SK-N-SH (cell line): ENCODE measurements at regions not wholly inside any gene's neighbourhood (a gene's known extent, or its start where the extent isn't known, plus 50 kb on each side); places are given as distances from the start of the nearest gene placed in this dataset.

ENCODE experiments used
- CTCF ChIA-PET: fragments of 300-600, 350-600 bp; formaldehyde crosslinking; extraction: SDS; loops from one replicate; lab custom pipeline; 2021; lab: Yijun Ruan, JAX
- POLR2A ChIA-PET: fragments of 350-600 bp; sonication (Branson Sonifier 250); formaldehyde crosslinking; extraction: SDS; loops from one replicate; lab custom pipeline; 2020; ENCODE audit warnings: antibody characterized with exemption, inconsistent platforms; lab: Yijun Ruan, JAX
- DNase-seq: peaks from one replicate; pipeline ENCODE4 v3.0.0; 2012
- H2AFZ ChIP-seq: fragments of 200-600 bp; sonication (generic); 2 replicates; pipeline ENCODE4 v1.8.1; 2016; ENCODE audit warnings: antibody characterized with exemption, mild to moderate bottlenecking, low read depth
- H3F3A ChIP-seq: fragments of 200-600 bp; sonication (generic); replicated peaks from 2 replicates; pipeline ENCODE3; 2016; ENCODE audit warnings: antibody characterized with exemption, mild to moderate bottlenecking; ENCODE audit not compliant: insufficient read depth
- H3K27ac ChIP-seq, 2 experiments: fragments of 200-500 bp in 1 of 2; fragments of 200-600 bp in 1 of 2; sonication (Bioruptor generic) in 1 of 2; sonication (generic), shearing (Covaris generic) in 1 of 2; 2 replicates each; pipeline versions ENCODE4 v1.5.1 to v1.6.1; 2014 to 2016; ENCODE audit warnings: low read depth in 2 of 2, inconsistent platforms in 1 of 2, low read length in 1 of 2, mild to moderate bottlenecking in 1 of 2, mixed read lengths in 1 of 2
- H3K27me3 ChIP-seq: fragments of 200-600 bp; sonication (generic), shearing (Covaris generic); 2 replicates; pipeline ENCODE4 v1.6.1; 2016; ENCODE audit warnings: mixed run types; ENCODE audit not compliant: insufficient read depth
- H3K36me3 ChIP-seq, 2 experiments: fragments of 200-500 bp in 1 of 2; fragments of 200-600 bp in 1 of 2; sonication (Bioruptor generic) in 1 of 2; sonication (generic) in 1 of 2; replicated peaks in 1 of 2; 2 replicates each; pipeline versions ENCODE3 to v1.5.1; 2014 to 2016; ENCODE audit warnings: low read length in 1 of 2, mild to moderate bottlenecking in 1 of 2; ENCODE audit not compliant: insufficient read depth in 2 of 2, control insufficient read depth in 1 of 2
- H3K4me1 ChIP-seq, 2 experiments: fragments of 200-500 bp in 1 of 2; fragments of 200-600 bp in 1 of 2; sonication (Bioruptor generic) in 1 of 2; sonication (generic), shearing (Covaris generic) in 1 of 2; 2 replicates each; pipeline versions ENCODE4 v1.5.1 to v1.6.1; 2014 to 2016; ENCODE audit warnings: low read depth in 1 of 2, low read length in 1 of 2, mixed run types in 1 of 2; ENCODE audit not compliant: insufficient read depth in 2 of 2, control insufficient read depth in 1 of 2
- H3K4me2 ChIP-seq: fragments of 200-600 bp; sonication (generic), shearing (Covaris generic); 2 replicates; pipeline ENCODE4 v1.6.1; 2017; ENCODE audit warnings: mixed run types
- H3K4me3 ChIP-seq, 2 experiments: fragments of 200-500 bp in 1 of 2; fragments of 200-600 bp in 1 of 2; sonication (Bioruptor generic) in 1 of 2; sonication (generic), shearing (Covaris generic) in 1 of 2; 2 replicates each; pipeline versions ENCODE4 v1.5.1 to v1.8.1; 2014 to 2016; ENCODE audit warnings: low read depth in 2 of 2, inconsistent platforms in 1 of 2, low read length in 1 of 2, mild to moderate bottlenecking in 1 of 2, mixed read lengths in 1 of 2, moderate library complexity in 1 of 2
- H3K79me2 ChIP-seq: fragments of 200-600 bp; sonication (generic); 2 replicates; pipeline ENCODE4 v1.8.1; 2017; ENCODE audit warnings: mild to moderate bottlenecking; ENCODE audit not compliant: insufficient read depth
- H3K9ac ChIP-seq: fragments of 200-600 bp; sonication (generic); 2 replicates; pipeline ENCODE4 v1.6.1; 2017; ENCODE audit warnings: mixed run types
- H3K9me2 ChIP-seq: fragments of 200-600 bp; sonication (generic); 2 replicates; pipeline ENCODE4 v1.6.1; 2017; ENCODE audit warnings: mixed run types
- H3K9me3 ChIP-seq: fragments of 200-600 bp; sonication (generic); 2 replicates; pipeline ENCODE4 v1.6.1; 2017; ENCODE audit warnings: mixed run types, mild to moderate bottlenecking, moderate library complexity
- H4K20me1 ChIP-seq: fragments of 200-600 bp; sonication (generic); 2 replicates; pipeline ENCODE4 v1.6.1; 2017; ENCODE audit warnings: mild to moderate bottlenecking, mixed run types; ENCODE audit not compliant: insufficient read depth
- ELF1 ChIP-seq: IDR thresholded peaks from 2 replicates; pipeline ENCODE4 v1.4.0; 2012
- EP300 ChIP-seq, 2 experiments: IDR thresholded peaks; 2 replicates each; pipeline versions ENCODE4 v1.4.0 to v1.6.1; 2012; ENCODE audit warnings: borderline replicate concordance in 1 of 2, low read depth in 1 of 2, low read length in 1 of 2
- MAX ChIP-seq: IDR thresholded peaks from 2 replicates; pipeline ENCODE4 v1.4.0; 2012; ENCODE audit warnings: low read depth
- MXI1 ChIP-seq: IDR thresholded peaks from 2 replicates; pipeline ENCODE4 v1.6.1; 2012; ENCODE audit warnings: mild to moderate bottlenecking, low read depth, low read length, improper control_type of control experiment
- NRF1 ChIP-seq: IDR thresholded peaks from 2 replicates; pipeline ENCODE4 v1.6.1; 2012; ENCODE audit warnings: low read depth, mild to moderate bottlenecking, low read length
- PBX3 ChIP-seq: IDR thresholded peaks from 2 replicates; pipeline ENCODE4; 2012
- POLR2AphosphoS5 ChIP-seq: IDR thresholded peaks from 2 replicates; pipeline ENCODE4 v1.6.1; 2012; ENCODE audit warnings: low read depth, low read length
- RAD21 ChIP-seq: IDR thresholded peaks from 2 replicates; pipeline ENCODE4 v1.6.1; 2012; ENCODE audit warnings: mild to moderate bottlenecking, low read length
- RCOR1 ChIP-seq: fragments of 150-350 bp; IDR thresholded peaks from 2 replicates; pipeline ENCODE4 v1.6.1; 2017; ENCODE audit warnings: antibody characterized with exemption, low read length
- RFX5 ChIP-seq: IDR thresholded peaks from 2 replicates; pipeline ENCODE4 v1.6.1; 2012; ENCODE audit warnings: mild to moderate bottlenecking, improper control_type of control experiment, low read length
- SIN3A ChIP-seq: IDR thresholded peaks from 2 replicates; pipeline ENCODE4 v1.6.1; 2012; ENCODE audit warnings: low read depth, mild to moderate bottlenecking, low read length, moderate library complexity, borderline replicate concordance
- SMC3 ChIP-seq: IDR thresholded peaks from 2 replicates; pipeline ENCODE4 v1.6.1; 2012; ENCODE audit warnings: low read depth, low read length, improper control_type of control experiment
- TCF12 ChIP-seq: IDR thresholded peaks from 2 replicates; pipeline ENCODE4 v1.4.0; 2012
- TEAD4 ChIP-seq: IDR thresholded peaks from 2 replicates; pipeline ENCODE4 v1.4.0; 2012; ENCODE audit warnings: mild to moderate bottlenecking, borderline replicate concordance; ENCODE audit not compliant: insufficient read depth
- WGBS: methylation state at CpG from one replicate; pipeline ENCODE4 v1.1.6; 2017; ENCODE audit warnings: low lambda C conversion rate; 5-methylcytosine and 5-hydroxymethylcytosine counted together
- TF ChIP-seq, protein P1 (sequence below): fragments of 200-600 bp; sonication (generic); IDR thresholded peaks from 2 replicates; pipeline ENCODE4 v1.6.1; 2017; ENCODE audit warnings: antibody characterized with exemption, mild to moderate bottlenecking, moderate library complexity

- no peaks in the 10 kb centered on the region for H3K27me3 ChIP-seq
- H2AFZ ChIP-seq, result peak overlapping the region; percentile 97; the same call in 1 of the 2 replicates
- no peak overlapping the region for H3K9ac ChIP-seq
- no peaks in the 10 kb centered on the region for H3F3A ChIP-seq
- no peak overlapping the region for H3K4me3 ChIP-seq
- DNase-seq, result no peak
- TF ChIP-seq ELF1 (no peak), TCF12 (no peak), RFX5 (no peak), SMC3 (no peak)
- TF ChIP-seq, protein P1, sequence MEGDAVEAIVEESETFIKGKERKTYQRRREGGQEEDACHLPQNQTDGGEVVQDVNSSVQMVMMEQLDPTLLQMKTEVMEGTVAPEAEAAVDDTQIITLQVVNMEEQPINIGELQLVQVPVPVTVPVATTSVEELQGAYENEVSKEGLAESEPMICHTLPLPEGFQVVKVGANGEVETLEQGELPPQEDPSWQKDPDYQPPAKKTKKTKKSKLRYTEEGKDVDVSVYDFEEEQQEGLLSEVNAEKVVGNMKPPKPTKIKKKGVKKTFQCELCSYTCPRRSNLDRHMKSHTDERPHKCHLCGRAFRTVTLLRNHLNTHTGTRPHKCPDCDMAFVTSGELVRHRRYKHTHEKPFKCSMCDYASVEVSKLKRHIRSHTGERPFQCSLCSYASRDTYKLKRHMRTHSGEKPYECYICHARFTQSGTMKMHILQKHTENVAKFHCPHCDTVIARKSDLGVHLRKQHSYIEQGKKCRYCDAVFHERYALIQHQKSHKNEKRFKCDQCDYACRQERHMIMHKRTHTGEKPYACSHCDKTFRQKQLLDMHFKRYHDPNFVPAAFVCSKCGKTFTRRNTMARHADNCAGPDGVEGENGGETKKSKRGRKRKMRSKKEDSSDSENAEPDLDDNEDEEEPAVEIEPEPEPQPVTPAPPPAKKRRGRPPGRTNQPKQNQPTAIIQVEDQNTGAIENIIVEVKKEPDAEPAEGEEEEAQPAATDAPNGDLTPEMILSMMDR, result no peak
- TF ChIP-seq, all 33 proteins: peak for 0
- no peaks in the 10 kb centered on the region for H4K20me1 ChIP-seq
- H3K79me2 ChIP-seq, result no peaks in the 10 kb centered on the region
- no peaks in the 10 kb centered on the region for H3K9me3 ChIP-seq
- CTCF ChIA-PET, result interaction anchor here (1.6 kb wide), 1 partner anchor 95 kb away, joined by 5 read pairs; no protein-coding TSS in a partner anchor
- H3K9me2 ChIP-seq, result no peaks in the 10 kb centered on the region
- WGBS, result 89% methylated on average over 6 of the region's 6 CpGs
- H3K27ac ChIP-seq, result peak overlapping the region in 1 of 2 experiments; percentile 80; a peak in 1 of 4 replicates
- POLR2A ChIA-PET, result no interaction called here
- peaks cover 16 to 24% of the 10 kb centered on the region in 2 experiments for H3K4me1 ChIP-seq
- H3K4me2 ChIP-seq, result peak overlapping the region; percentile 69; the same call in 1 of the 2 replicates
- no peaks in the 10 kb centered on the region for H3K36me3 ChIP-seq
Observed at GRCh38 chr13:80133631-80134261, 207.2 kb downstream of the SPRY2 start.

DNA sequence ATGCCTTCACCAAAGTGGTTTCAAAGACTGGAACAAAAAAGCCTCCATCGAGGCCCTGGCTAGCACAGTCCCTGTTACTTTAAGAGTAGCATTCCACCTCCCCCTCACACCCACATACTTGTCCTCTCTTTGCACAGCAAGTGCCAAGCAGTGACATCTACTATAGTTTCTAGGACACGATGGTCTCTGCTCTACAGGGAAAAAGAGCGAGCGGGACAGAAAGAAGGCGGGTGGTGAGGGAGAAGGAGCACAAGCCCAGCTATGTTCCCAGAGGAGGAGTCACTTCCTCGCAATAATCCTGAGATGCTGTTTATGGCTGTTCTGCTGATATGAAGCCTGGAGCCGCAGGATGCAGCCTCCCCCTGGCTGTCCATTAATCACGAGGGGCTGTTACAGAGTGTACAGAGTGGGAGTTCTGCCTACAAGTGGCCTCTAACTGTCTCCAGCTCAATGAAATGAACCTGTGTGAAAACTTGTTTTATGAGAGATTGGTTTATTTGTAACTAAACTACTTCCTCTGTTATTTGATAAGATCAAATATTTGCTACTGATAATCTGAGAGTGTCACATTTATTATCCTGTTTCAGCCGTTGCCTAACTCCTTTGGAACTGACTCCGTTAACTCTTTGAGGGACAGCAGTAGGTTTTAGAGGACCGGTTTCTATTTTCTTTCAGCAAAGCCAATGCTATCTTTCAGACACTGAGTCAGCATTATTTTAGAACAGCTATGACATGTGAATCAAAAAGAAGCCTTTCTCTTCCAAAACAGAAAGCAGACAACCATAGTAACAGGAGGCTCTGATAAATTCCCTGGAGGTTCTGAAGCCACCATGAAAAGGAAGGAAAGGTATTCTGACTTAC is 208.0 kb downstream of the SPRY2 start:
- H3K9me3 ChIP-seq, result no peaks in the 10 kb centered on the region
- peak; percentile 38 for DNase-seq
- 27% methylated on average over 11 of the region's 11 CpGs for WGBS
- peak overlapping the region; percentile 36 to 49; a peak in 3 of 4 replicates for H3K4me3 ChIP-seq
- peak overlapping the region; percentile 40; the same call in 1 of the 2 replicates for H3K9ac ChIP-seq
- H4K20me1 ChIP-seq, result no peaks in the 10 kb centered on the region
- TF ChIP-seq SMC3 (no peak), POLR2AphosphoS5 (no peak), MAX (peak; percentile 43; the same call in 1 of the 2 replicates), RCOR1 (no peak), PBX3 (peak; percentile 28; the same call in 1 of the 2 replicates), RAD21 (peak; percentile 23), TCF12 (no peak), NRF1 (no peak), EP300 (IDR thresholded peaks at IDR 0.05; ENCODE audit: borderline replicate concordance in 1 of 2, low read depth in 1 of 2, low read length in 1 of 2) (no peak), TEAD4 (no peak), SIN3A (no peak), MXI1 (peak; percentile 17; the same call in 1 of the 2 replicates)
- no peaks in the 10 kb centered on the region for H3F3A ChIP-seq
- H3K79me2 ChIP-seq, result no peaks in the 10 kb centered on the region
- H2AFZ ChIP-seq, result peak overlapping the region; percentile 97
- H3K4me2 ChIP-seq, result peak overlapping the region; percentile 69
- CTCF ChIA-PET, result interaction anchor here (1.2 to 1.6 kb wide), 2 partner anchors 94 to 210 kb away, joined by 5 to 6 read pairs; no protein-coding TSS in a partner anchor
- H3K36me3 ChIP-seq, result no peaks in the 10 kb centered on the region
- H3K27me3 ChIP-seq, result no peaks in the 10 kb centered on the region
- POLR2A ChIA-PET, result no interaction called here
- no peaks in the 10 kb centered on the region for H3K9me2 ChIP-seq
- peak overlapping the region; percentile 53 to 80; a peak in 3 of 4 replicates for H3K27ac ChIP-seq
- peaks cover 16 to 24% of the 10 kb centered on the region in 2 experiments for H3K4me1 ChIP-seq
